IMR-90 (cell line): ENCODE measurements at regions not wholly inside any gene's neighbourhood (a gene's known extent, or its start where the extent isn't known, plus 50 kb on each side); places are given as distances from the start of the nearest gene placed in this dataset.
A peak's percentile ranks its signal among the peaks of the same experiment; 100 is the strongest.

Source experiments
- ATAC-seq: fragments of 200-7000 bp; cut with Tn5 transposase; 2 replicates; pipeline ENCODE4 v1.9.1; 2020; ENCODE audit warnings: low read depth, mild to moderate bottlenecking, moderate library complexity
- BruUV-seq: library from RNA; stranded (reverse); fragments of 400-500 nt; replicated peaks from 2 replicates; lab custom pipeline; 2021; lab: Mats Ljungman, UMichigan
- CTCF ChIA-PET: fragments of 300-600 bp; formaldehyde crosslinking; extraction: SDS; loops from one replicate; lab custom pipeline; 2021; ENCODE audit warnings: antibody characterized with exemption; lab: Yijun Ruan, JAX
- POLR2A ChIA-PET: fragments of 300-600 bp; sonication (Branson Sonifier 250); formaldehyde crosslinking; loops from one replicate; lab custom pipeline; 2022; ENCODE audit warnings: antibody characterized with exemption; ENCODE audit not compliant: unreplicated experiment; lab: Charles Lee
- DNase-seq: peaks from one replicate; pipeline ENCODE4 v3.0.0; 2013
- H2AFZ ChIP-seq: replicated peaks from 2 replicates; pipeline ENCODE3; 2013; ENCODE audit warnings: low read length, mild to moderate bottlenecking; ENCODE audit not compliant: poor library complexity
- H2AK5ac ChIP-seq: 2 replicates; pipeline ENCODE4 v1.6.1; 2013; ENCODE audit warnings: low read depth, low read length, inconsistent platforms
- H2AK9ac ChIP-seq: replicated peaks from 2 replicates; pipeline ENCODE3; 2013; ENCODE audit warnings: mild to moderate bottlenecking, low read depth, low read length, moderate library complexity; ENCODE audit not compliant: poor library complexity
- H2BK120ac ChIP-seq: 2 replicates; pipeline ENCODE4 v1.6.1; 2013; ENCODE audit warnings: low read depth, low read length, inconsistent platforms
- H2BK15ac ChIP-seq: 3 replicates; pipeline ENCODE4 v1.6.1; 2013; ENCODE audit warnings: low read depth, low read length, inconsistent platforms
- H2BK20ac ChIP-seq: 2 replicates; pipeline ENCODE4 v1.6.1; 2013; ENCODE audit warnings: low read depth, mild to moderate bottlenecking, inconsistent platforms, low read length, moderate library complexity
- H2BK5ac ChIP-seq: 2 replicates; pipeline ENCODE4 v1.6.1; 2013; ENCODE audit warnings: mild to moderate bottlenecking, low read depth, low read length, inconsistent platforms; ENCODE audit not compliant: poor library complexity, severe bottlenecking
- H3K14ac ChIP-seq: replicated peaks from 2 replicates; pipeline ENCODE4 v1.6.1; 2013; ENCODE audit warnings: low read depth, low read length, inconsistent platforms
- H3K18ac ChIP-seq: 2 replicates; pipeline ENCODE4 v1.6.1; 2013; ENCODE audit warnings: low read depth, low read length, control low read depth
- H3K23ac ChIP-seq: 2 replicates; pipeline ENCODE4 v1.6.1; 2013; ENCODE audit warnings: low read depth, low read length, inconsistent platforms
- H3K27ac ChIP-seq: 2 replicates; pipeline ENCODE4 v1.5.1; 2013; ENCODE audit warnings: mild to moderate bottlenecking, control low read depth, low read length; ENCODE audit not compliant: insufficient read depth
- H3K27me3 ChIP-seq: 2 replicates; pipeline ENCODE4 v1.6.1; 2013; ENCODE audit warnings: low read length; ENCODE audit not compliant: control insufficient read depth, insufficient read depth
- H3K36me3 ChIP-seq: 2 replicates; pipeline ENCODE4 v1.6.1; 2013; ENCODE audit warnings: low read length, mixed read lengths; ENCODE audit not compliant: control insufficient read depth, insufficient read depth
- H3K4ac ChIP-seq: 2 replicates; pipeline ENCODE4 v1.6.1; 2013; ENCODE audit warnings: low read depth, low read length, inconsistent platforms
- H3K4me1 ChIP-seq: 2 replicates; pipeline ENCODE4 v1.6.1; 2013; ENCODE audit warnings: low read length, mixed read lengths; ENCODE audit not compliant: control insufficient read depth, insufficient read depth
- H3K4me2 ChIP-seq: 2 replicates; pipeline ENCODE4 v1.6.1; 2013; ENCODE audit warnings: low read depth, mild to moderate bottlenecking, control low read depth, low read length, moderate library complexity
- H3K4me3 ChIP-seq: 2 replicates; pipeline ENCODE4 v1.5.1; 2013; ENCODE audit warnings: low read depth, mild to moderate bottlenecking, control low read depth, low read length, moderate library complexity; ENCODE audit not compliant: insufficient read depth
- H3K56ac ChIP-seq: 2 replicates; pipeline ENCODE4 v1.6.1; 2013; ENCODE audit warnings: low read length, inconsistent platforms; ENCODE audit not compliant: insufficient read depth; ENCODE audit errors: extremely low read depth
- H3K79me1 ChIP-seq, 2 experiments: 2 replicates each; pipeline ENCODE4 v1.6.1; 2013; ENCODE audit warnings: low read length in 2 of 2, inconsistent platforms in 1 of 2, low read depth in 1 of 2
- H3K9ac ChIP-seq: 2 replicates; pipeline ENCODE4 v1.6.1; 2013; ENCODE audit warnings: low read depth, low read length, control low read depth
- H3K9me1 ChIP-seq: 2 replicates; pipeline ENCODE4 v1.6.1; 2013; ENCODE audit warnings: low read length, inconsistent platforms; ENCODE audit not compliant: insufficient read depth
- H3K9me3 ChIP-seq: 2 replicates; pipeline ENCODE4 v1.6.1; 2013; ENCODE audit warnings: low read length; ENCODE audit not compliant: control insufficient read depth, insufficient read depth
- H4K20me1 ChIP-seq: 2 replicates; pipeline ENCODE4 v1.6.1; 2013; ENCODE audit warnings: low read length, inconsistent platforms; ENCODE audit not compliant: insufficient read depth
- H4K5ac ChIP-seq: 2 replicates; pipeline ENCODE4 v1.6.1; 2013; ENCODE audit warnings: mild to moderate bottlenecking, low read depth, low read length, control low read depth
- H4K8ac ChIP-seq, 2 experiments: 2 replicates each; pipeline ENCODE4 v1.6.1; 2013; ENCODE audit warnings: low read depth in 2 of 2, low read length in 2 of 2, control low read depth in 1 of 2, inconsistent platforms in 1 of 2
- H4K91ac ChIP-seq: 2 replicates; pipeline ENCODE4 v1.6.1; 2013; ENCODE audit warnings: low read depth, low read length, inconsistent platforms; ENCODE audit not compliant: insufficient read depth
- BHLHE40 ChIP-seq: fragments of 150-350 bp; IDR thresholded peaks from 2 replicates; pipeline ENCODE4 v1.6.1; 2016; ENCODE audit warnings: mild to moderate bottlenecking, low read depth, low read length
- MAFK ChIP-seq: IDR thresholded peaks from 2 replicates; pipeline ENCODE4 v1.6.1; 2012; ENCODE audit warnings: low read depth, low read length, improper control_type of control experiment
- MAZ ChIP-seq: IDR thresholded peaks from 2 replicates; pipeline ENCODE4 v1.6.1; 2012; ENCODE audit warnings: low read depth, mild to moderate bottlenecking, low read length, improper control_type of control experiment, moderate library complexity, borderline replicate concordance
- MXI1 ChIP-seq: IDR thresholded peaks from 2 replicates; pipeline ENCODE4 v1.6.1; 2012; ENCODE audit warnings: low read depth, mild to moderate bottlenecking, low read length, moderate library complexity, borderline replicate concordance
- RAD21 ChIP-seq: IDR thresholded peaks from 2 replicates; pipeline ENCODE4 v1.6.1; 2012; ENCODE audit warnings: low read length, improper control_type of control experiment
- RFX5 ChIP-seq: IDR thresholded peaks from 2 replicates; pipeline ENCODE4 v1.8.0; 2012; ENCODE audit warnings: low read depth, mild to moderate bottlenecking, low read length, moderate library complexity
- WGBS, 2 experiments: methylation state at CpG; one replicate each; pipeline versions ENCODE4 v1.1.5 to v1.1.7; 2013; ENCODE audit warnings: missing lambda C conversion rate in 2 of 2; ENCODE audit not compliant: insufficient read length in 1 of 2; ENCODE audit errors: extremely low coverage in 2 of 2; 5-methylcytosine and 5-hydroxymethylcytosine counted together
- dilution Hi-C: fragments of 300-500 bp; cut with HindIII; formaldehyde crosslinking; loops from one replicate; pipeline ENCODE4 v1.14.3; 2018; ENCODE audit warnings: low sequenced_read_pairs; ENCODE audit not compliant: unreplicated experiment
- in situ Hi-C: fragments of 300-500 bp; cut with MboI; formaldehyde crosslinking; loops from 3 replicates; pipeline ENCODE4 v1.14.3; 2019; ENCODE audit warnings: low sequenced_read_pairs, inconsistent platforms, mixed read lengths
- intact Hi-C: fragments of 100-400 bp; cut with micrococcal nuclease; formaldehyde crosslinking; loops from 2 replicates; pipeline ENCODE4 v1.10.0; 2022
- TF ChIP-seq, protein P1 (sequence below): conservative IDR thresholded peaks from 2 replicates; pipeline ENCODE4 v1.5.1; 2012; ENCODE audit warnings: mild to moderate bottlenecking, low read depth, low read length, improper control_type of control experiment

GRCh38 chr6:139515511-139515910, 141.1 kb upstream of the CITED2 start:
- POLR2A ChIA-PET = no interaction called here

More at GRCh38 chr6:139515511-139515910, 141.1 kb upstream of the CITED2 start:
- Histone ChIP-seq H3K9me1 (no peaks in the 10 kb centered on the region), H3K79me1 (no peaks in the 10 kb centered on the region), H3K14ac (no peak overlapping the region), H3K56ac (no peak overlapping the region), H2BK120ac (no peak overlapping the region), H3K4me1 (peaks cover 5% of the 10 kb centered on the region; the same call in 1 of the 2 replicates), H3K27me3 (no peaks in the 10 kb centered on the region), H2AK5ac (no peak overlapping the region), H3K36me3 (no peaks in the 10 kb centered on the region), H3K23ac (no peak overlapping the region), H3K18ac (no peak overlapping the region; the same call in 1 of the 2 replicates), H4K8ac (no peak overlapping the region), H2BK5ac (no peak overlapping the region), H2BK15ac (no peak overlapping the region), H3K4ac (no peak overlapping the region), H4K91ac (no peak overlapping the region), H3K4me3 (no peak overlapping the region), H4K5ac (no peak overlapping the region), H3K27ac (no peak overlapping the region), H3K4me2 (no peak overlapping the region), H2AK9ac (no peak overlapping the region), H3K9ac (no peak overlapping the region), H2BK20ac (no peak overlapping the region), H3K9me3 (no peaks in the 10 kb centered on the region), H4K20me1 (no peaks in the 10 kb centered on the region), H2AFZ (no peak overlapping the region)
- in situ Hi-C loops (no loop called here), intact Hi-C loops (no loop called here), dilution Hi-C loops (no loop called here)
- CTCF ChIA-PET = interaction anchor here (0.6 kb wide), 1 partner anchor 145 kb away, joined by 4 read pairs; no protein-coding TSS in a partner anchor
- peak; percentile 40; the same call in 1 of the 2 replicates for ATAC-seq
- 100% methylated on average over 2 of the region's 3 CpGs; no CpG with 5 or more reads in 1 of the 2 experiments for WGBS, 2 experiments
- TF ChIP-seq RFX5 = no peak
- no peak for TF ChIP-seq BHLHE40
- TF ChIP-seq MXI1 = no peak
- no peak for TF ChIP-seq RAD21
- TF ChIP-seq, protein P1, sequence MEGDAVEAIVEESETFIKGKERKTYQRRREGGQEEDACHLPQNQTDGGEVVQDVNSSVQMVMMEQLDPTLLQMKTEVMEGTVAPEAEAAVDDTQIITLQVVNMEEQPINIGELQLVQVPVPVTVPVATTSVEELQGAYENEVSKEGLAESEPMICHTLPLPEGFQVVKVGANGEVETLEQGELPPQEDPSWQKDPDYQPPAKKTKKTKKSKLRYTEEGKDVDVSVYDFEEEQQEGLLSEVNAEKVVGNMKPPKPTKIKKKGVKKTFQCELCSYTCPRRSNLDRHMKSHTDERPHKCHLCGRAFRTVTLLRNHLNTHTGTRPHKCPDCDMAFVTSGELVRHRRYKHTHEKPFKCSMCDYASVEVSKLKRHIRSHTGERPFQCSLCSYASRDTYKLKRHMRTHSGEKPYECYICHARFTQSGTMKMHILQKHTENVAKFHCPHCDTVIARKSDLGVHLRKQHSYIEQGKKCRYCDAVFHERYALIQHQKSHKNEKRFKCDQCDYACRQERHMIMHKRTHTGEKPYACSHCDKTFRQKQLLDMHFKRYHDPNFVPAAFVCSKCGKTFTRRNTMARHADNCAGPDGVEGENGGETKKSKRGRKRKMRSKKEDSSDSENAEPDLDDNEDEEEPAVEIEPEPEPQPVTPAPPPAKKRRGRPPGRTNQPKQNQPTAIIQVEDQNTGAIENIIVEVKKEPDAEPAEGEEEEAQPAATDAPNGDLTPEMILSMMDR = no peak
- no peak for TF ChIP-seq MAFK
- TF ChIP-seq MAZ = no peak
- BruUV-seq = no TSS peak
- DNase-seq = peak; percentile 51
